GM18511 (cell line): ENCODE measurements at regions not wholly inside any gene's neighbourhood (a gene's known extent, or its start where the extent isn't known, plus 50 kb on each side); places are given as distances from the start of the nearest gene placed in this dataset.

Experiments
- ATAC-seq: cut with Tn5 transposase; IDR thresholded peaks from one replicate; pipeline ENCODE4 v1.9.1; 2021; ENCODE audit warnings: mild to moderate bottlenecking, moderate library complexity; ENCODE audit not compliant: unreplicated experiment

DNA sequence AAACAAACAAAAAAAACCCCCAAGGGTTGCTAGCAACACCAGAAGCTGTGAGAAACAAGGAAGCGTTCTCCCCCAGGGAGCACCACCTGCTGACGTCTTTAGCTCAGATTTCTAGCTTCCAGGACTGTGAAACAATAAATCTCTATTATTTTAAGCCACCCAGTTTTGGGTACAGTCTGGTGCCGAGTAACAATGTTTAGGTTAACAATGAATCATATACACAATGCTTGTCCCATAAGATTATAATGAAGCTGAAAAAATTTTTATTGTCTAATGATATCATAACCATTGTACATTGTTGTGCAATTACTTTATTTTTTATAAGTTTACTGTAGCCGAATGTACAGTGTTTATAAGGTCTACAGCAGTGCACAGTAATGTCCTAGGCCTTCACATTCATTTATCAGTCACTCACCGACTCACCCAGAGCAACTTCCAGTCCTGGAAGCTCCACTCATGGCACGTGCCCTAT lies 72.1 kb upstream of the CAB39 start:
- ATAC-seq, result no peak

DNA sequence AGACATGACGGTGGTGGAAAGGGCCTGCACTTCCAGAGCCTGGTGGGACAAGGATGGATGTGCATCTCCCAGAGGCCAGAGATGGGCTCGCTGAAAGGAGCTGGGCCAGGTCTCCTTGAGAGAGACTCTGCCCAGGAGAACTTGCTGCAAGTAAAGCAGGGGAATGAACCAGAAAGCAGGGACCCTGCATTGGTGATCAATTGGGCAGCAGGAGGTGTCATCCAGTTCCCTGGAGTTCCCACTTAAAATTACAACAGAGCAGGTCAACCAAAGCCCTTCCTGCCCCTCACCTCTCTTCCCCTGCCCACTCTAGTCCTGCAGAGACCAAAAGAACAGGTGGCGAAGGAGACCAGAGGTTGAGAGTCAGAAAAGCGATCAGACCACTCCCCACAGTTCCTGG lies 69.7 kb upstream of the CAB39 start:
- no peak for ATAC-seq

DNA sequence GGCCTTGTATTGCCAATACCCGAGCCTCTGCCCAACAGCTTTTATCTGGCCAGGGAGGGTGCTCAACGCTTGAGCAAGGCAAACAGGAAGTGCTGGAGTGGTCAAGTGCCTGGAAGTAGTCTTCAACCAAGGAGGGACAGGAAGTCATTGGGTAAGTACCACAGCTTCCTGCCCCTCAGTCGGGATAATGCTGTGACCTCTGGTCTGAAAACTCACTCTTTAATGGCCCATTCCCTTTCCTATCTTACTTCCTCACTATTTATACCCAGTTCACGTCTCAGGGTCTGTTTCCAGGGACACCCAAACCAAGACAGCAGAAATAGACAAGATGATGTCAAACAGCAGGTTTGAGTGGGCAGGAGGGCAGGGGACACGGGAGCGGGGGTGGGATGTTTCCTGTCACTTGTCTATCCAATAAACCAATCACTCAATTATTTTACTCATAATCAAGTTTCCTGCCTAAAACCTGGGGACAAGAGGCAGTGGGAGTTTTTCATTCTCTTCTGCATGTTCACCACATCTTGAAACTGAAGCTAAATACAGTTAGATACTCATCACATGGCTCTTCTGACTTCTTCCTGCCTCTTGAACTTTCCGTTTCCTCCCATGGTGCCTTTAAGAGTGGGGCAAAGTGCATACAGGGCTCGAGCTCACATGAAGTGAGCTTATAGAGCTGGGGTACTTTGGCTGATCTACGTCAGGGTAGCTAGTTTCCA lies 68.9 kb upstream of the CAB39 start:
- peak; percentile 83 for ATAC-seq

DNA sequence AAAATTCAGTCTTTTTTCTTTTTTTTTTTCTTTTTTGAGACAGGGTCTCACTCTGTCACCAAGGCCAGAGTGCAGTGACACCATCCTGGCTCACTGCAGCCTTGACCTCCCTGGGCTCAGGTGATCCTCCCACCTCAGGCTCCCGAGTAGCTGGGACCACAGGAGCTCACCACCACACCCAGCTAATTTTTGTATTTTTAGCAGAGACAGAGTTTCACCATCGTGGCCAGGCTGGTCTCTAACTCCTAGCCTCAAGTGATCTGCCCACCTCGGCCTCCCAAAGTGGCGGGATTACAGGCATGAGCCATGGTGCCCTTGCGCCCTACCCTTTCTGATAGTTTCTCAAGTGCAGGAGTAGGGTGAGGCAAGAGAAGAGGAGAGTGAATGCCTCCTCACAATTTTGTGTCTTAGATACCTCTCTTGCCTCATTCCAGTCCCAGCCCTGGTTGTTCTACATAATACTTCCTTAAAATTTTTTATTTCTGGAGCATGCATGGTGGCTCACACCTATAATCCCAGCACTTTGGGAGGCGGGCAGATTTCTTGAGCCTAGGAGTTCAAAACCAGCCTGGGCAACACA lies 68.2 kb upstream of the CAB39 start:
- ATAC-seq, result peak; percentile 25

DNA sequence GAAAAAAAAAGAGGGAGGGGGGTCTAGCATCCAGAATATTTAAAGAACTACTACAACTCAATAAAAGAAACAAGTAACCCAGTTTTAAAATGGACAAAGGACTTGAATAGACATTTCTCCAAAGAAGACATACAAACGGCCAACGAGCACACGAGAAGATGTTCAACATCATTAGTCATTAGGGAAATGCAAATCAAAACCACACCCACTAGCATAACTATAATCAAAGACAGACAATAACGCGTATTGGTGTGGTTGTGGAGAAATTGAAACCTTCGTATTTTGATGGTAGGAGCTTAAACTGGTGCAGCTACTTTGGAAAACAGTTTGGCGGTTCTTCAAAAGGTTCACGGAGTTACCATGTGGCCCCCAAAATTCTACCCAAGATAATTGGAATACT lies 64.3 kb upstream of the CAB39 start:
- ATAC-seq, result no peak

DNA sequence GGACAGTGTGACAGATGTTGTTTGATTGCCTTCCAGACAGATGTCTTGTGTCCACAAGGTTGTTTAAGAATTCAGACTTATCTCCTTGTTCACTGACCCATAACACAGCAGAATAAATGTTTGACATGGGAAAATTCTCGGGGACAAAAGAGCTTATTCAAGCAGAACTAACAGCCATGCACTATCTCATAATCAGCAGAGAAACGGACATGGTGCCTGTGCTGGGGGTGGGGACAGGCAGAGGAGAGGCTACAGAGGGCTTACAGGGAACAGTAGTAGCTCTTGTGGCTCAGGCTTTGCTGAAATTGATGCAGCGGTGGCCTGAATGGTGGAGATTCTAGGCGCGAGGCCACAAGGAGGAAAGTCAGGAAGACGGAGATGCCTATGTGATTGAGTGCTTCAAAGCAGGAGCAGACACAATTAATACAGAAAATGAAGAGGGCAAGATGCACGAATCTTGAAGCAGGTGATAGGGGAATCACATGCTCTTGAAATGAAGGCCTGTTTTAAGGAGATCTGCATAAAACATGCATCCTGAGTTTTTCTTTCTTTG lies 62.0 kb upstream of the CAB39 start:
- peak; percentile 92 for ATAC-seq

DNA sequence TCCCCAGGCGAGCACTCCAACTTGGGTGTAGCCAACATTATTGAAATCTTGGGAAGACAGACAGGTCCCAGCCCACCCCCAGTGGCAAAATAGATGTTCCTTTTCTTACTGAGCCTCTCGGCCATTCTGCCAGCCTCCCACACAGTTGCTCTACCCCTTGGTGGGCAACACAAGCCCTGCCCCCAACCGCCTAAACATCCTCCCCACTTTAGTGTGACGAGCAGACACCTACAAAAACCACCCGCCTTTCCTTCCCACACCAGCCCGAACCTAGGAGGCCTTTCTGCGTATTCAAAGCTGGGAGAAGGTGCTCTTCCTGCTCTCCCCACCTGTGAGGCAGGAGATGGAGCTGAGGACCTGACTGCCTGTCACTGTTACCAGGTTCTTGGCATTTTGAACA lies 58.6 kb upstream of the CAB39 start:
- ATAC-seq, result no peak

DNA sequence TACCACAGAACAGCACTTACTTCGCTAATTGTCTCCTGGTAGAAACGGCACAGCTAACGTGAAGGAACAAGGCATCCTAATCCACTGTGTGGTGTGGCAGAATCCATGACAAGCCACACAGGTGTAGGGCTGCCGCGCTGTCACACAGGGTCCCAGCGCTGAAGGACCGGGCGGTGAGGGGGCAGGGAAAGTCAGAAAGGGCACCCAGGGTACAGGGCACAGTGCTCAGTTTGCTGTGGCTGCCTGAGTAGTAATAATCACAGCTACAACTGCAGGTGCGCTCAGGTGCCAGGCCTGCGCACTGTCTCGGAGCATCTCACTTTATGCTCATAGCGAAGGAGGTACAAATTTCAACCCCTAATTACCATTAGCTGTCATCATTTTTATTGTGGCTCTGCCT lies 55.2 kb upstream of the CAB39 start:
- no peak for ATAC-seq

DNA sequence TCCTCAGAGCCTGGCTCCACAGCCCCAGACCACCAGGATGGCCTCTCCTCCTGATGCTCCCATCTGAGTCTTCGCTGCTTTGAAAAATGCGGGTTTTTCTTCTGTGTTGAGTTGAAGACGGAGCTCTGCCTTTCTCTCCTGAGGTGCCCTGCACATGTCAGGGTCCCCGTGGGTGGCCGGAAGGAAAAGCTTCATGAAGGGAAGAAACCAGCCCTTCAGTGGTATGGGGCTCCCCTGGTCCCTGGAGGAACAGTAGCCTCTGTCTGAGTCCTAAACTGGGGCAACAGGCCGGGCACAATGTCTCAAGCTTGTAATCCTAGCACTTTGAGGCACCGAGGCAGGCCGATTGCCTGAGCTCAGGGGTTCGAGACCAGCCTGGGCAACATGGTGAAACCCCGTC lies 54.7 kb upstream of the CAB39 start:
- no peak for ATAC-seq

DNA sequence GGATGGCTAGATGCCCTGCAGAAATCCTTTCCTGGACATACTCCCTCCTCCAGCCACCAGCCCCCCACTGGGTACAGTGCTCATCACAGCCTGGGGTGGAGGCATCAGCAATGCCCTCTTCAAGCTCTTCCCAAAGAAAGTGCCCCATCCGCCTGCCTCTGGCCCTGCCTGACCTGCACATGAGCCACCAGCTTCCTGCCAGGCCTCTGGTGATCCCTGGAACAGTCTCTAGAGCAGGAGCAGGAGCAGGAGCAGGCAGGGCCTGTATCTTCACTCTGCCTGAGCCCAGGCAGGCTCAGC lies 54.1 kb upstream of the CAB39 start:
- ATAC-seq, result no peak

DNA sequence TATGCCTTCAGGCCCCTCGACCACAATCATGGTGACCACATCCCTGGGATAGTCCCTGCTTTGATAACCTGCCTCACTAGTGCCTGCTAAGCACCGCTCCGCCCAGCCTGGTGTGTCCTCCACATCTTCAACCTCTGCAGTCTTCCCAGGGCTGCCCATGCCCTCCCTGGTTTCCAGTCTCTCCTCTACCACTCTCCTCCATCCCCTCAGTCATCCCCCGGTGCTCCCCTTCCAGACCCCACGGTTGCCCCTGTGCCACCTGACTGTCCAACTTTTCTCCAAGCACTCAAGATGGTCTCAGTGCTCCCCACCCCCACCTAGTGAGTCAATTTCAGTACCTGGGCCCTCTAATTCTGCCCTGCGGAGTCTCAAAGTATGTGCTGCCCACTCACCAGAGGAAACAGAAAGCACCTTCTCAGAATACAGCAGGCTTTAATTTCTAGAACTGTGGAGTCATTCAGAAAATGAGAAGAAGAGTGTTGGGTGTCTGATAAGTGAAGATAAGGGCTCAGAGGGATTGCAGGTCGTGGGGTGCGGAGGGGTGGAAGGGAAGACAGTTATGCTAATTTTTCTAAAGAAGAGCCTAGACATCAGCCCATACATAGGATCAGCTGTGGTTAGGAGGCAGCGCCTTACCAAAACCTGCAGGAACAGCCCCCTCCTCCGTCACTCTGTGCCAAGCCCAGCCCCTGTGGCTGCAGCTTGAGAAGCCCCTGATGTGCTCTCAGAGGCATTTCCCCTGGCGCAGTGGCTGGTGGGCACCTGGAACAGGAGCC lies 53.6 kb upstream of the CAB39 start:
- ATAC-seq, result peak; percentile 51

DNA sequence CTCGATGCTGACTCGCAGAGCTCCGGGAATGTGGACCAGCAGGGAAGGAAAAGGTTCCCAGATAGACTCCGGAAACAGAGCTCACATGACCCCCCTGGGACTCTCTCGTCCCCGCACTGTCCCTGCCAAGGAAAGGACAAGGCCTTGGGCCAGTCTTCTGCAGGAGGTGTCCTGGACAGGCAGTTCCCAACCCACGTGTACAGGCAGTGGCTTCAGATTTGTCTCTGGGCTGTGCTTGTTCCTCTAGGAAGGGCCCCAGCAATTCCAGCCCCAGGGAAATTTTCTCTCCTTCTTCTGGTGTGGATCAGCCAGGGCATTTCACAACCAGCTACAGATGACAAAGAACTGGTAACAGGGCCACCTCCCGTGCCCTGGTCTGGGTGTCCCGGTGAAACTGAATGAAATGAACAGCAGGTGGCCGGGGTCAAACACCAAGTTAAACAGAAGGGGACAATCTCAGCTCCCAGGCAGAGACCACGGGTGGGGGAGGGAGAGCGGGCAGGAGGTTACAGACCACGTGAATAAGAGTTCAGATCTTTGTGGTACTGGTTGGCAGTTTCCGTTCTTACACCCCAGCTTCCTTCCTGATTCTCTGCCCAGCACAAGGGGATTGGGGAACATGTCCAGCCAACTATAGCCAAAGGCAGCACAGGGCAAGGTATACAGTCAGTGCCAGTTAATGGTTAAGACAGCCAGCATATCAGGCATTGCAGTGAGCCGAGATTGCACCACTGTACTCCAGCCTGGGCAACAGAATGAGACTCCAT lies 52.2 kb upstream of the CAB39 start:
- no peak for ATAC-seq

DNA sequence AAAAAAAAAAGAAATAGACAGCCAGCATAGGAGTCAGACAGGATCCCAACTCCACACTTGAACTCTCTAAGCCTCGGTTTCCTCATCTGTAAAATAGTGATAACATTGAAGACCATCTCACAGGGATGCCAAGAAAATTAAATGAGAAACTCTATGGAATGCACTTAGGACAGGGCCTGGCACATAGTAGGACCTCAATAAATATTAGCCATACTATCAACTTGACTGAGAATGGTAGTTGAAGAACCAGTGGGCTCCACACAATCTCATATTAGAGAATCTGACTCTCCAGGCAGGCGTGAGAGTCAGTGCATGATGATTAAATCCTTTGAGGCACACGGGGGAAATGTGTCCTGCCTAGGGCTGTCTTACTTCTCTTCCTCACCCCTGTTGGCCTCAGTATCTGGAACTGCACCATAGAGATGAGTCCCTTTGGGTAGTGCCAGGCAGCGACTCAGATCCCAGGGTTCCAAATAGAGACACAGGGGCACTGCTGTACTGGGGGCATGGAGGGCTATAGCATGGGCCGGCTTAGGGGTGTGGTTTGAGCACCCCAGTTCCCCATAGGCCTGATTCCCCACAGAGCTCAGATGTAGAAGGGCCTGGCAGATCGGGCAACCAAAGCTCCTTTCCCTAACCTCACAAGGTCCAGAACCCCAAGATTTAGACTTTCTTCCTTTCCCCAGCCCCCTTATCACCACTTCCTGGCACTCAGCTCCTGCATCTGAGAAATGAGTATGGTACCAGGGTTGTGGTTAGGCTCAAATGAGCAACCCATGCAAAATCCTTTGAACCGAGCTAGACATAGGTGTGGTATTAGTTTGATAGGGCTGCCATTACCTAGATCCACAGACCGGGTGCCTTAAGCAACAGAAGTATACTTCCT lies 51.3 kb upstream of the CAB39 start:
- peak; percentile 40 for ATAC-seq
